Thymus (tissue), 11 donors: ENCODE measurements at regions not wholly inside any gene's neighbourhood (a gene's known extent, or its start where the extent isn't known, plus 50 kb on each side); places are given as distances from the start of the nearest gene placed in this dataset.

Source experiments
- DNase-seq, 9 donors: peaks; one replicate each; pipeline ENCODE4 v3.0.0-alpha.2; 2013; ENCODE audit warnings: low spot score in 9 of 9, low read depth in 6 of 9, missing footprints in 1 of 9
- H3K27ac ChIP-seq, 2 donors: one replicate each; pipeline ENCODE4 v1.5.1; 2013; ENCODE audit warnings: control low read depth in 1 of 2, low read depth in 1 of 2, low read length in 1 of 2, mild to moderate bottlenecking in 1 of 2, moderate library complexity in 1 of 2
- H3K27me3 ChIP-seq, 2 donors: one replicate each; pipeline ENCODE4 v1.5.1; 2013; ENCODE audit warnings: low read length in 1 of 2; ENCODE audit not compliant: control insufficient read depth in 2 of 2, insufficient read depth in 1 of 2
- H3K36me3 ChIP-seq, 2 donors: one replicate each; pipeline ENCODE4 v1.5.1; 2013; ENCODE audit warnings: low read length in 1 of 2, mild to moderate bottlenecking in 1 of 2, moderate library complexity in 1 of 2; ENCODE audit not compliant: control insufficient read depth in 2 of 2, insufficient read depth in 2 of 2
- H3K4me1 ChIP-seq, 2 donors: one replicate each; pipeline ENCODE4 v1.5.1; 2013; ENCODE audit warnings: low read length in 2 of 2; ENCODE audit not compliant: control insufficient read depth in 2 of 2, insufficient read depth in 2 of 2
- H3K4me3 ChIP-seq, 2 donors: one replicate each; pipeline ENCODE4 v1.5.1; 2013; ENCODE audit warnings: low read length in 2 of 2, control low read depth in 1 of 2, mild to moderate bottlenecking in 1 of 2
- H3K9me3 ChIP-seq, 2 donors: one replicate each; pipeline ENCODE4 v1.5.1; 2013; ENCODE audit warnings: low read length in 1 of 2, mild to moderate bottlenecking in 1 of 2; ENCODE audit not compliant: control insufficient read depth in 2 of 2, insufficient read depth in 1 of 2
- WGBS: extraction: QIAGEN DNeasy Blood & Tissue Kit; methylation state at CpG from one replicate; pipeline ENCODE4 v1.1.7; 2013; 5-methylcytosine and 5-hydroxymethylcytosine counted together
- donor health status: healthy.

DNA sequence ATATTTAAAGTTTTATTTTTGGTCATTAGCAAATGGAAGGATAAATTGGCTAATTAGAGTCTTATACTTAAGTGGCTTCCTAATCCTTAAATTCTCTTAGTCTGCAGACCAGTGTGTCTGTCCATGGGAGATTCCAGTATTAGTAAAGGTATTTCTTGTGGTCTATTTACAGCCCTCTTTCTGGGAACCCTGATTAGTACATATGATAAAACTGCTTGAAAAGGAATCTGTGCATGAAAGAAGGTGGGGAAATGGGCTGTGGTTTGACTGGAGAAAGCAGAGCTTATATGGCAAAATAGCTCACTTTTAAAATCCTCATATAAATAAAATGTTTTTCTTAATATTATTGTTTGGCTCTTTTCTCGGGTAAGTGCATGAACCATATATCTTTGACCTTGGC lies 124.5 kb upstream of the RHOBTB1 start:
- whole genome bisulfite sequencing: 94% methylated on average over 1 of the region's 1 CpG
- DNase-seq: no peak
- no peak overlapping the region for H3K27ac ChIP-seq
- no peaks in the 10 kb centered on the region for H3K36me3 ChIP-seq
- H3K4me1 ChIP-seq: no peaks in the 10 kb centered on the region
- no peaks in the 10 kb centered on the region for H3K9me3 ChIP-seq
- H3K4me3 ChIP-seq: no peak overlapping the region
- H3K27me3 ChIP-seq: no peaks in the 10 kb centered on the region

DNA sequence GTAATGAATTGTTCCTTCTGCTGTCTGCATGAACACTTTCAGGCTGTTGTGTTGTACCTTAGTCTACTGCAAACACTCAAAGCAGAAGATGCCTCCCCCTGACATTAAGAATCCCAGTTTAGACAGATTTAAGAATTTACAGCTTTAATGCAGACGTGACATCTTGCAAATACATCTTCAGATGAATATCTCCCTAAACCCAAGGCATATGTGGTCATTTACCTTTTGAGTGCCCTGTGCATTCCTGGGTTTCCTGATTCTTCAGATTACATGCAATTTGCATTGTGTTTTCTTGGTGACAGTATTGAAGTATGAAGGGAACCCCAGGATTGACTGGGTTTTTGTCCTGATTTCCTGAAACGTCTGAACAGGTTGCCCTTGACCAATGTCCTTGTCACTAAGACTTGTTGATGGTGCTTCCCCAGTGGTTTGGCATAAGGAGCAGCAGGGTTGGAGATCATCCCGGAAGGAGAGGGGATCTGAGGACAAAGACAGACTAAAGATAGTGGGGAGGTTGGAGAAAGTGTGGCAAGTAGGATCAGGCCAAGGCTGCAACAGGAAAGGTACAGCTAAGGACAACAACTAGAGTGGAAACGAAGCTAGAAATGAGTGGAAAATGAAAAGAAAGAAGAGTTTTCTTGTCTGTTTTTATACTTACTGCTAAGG lies 123.8 kb upstream of the RHOBTB1 start:
- Histone ChIP-seq H3K27ac (no peak overlapping the region), H3K27me3 (no peaks in the 10 kb centered on the region), H3K4me3 (no peak overlapping the region), H3K4me1 (no peaks in the 10 kb centered on the region), H3K9me3 (no peaks in the 10 kb centered on the region), H3K36me3 (no peaks in the 10 kb centered on the region)
- DNase-seq: no peak
- WGBS: 94% methylated on average over 4 of the region's 4 CpGs

DNA sequence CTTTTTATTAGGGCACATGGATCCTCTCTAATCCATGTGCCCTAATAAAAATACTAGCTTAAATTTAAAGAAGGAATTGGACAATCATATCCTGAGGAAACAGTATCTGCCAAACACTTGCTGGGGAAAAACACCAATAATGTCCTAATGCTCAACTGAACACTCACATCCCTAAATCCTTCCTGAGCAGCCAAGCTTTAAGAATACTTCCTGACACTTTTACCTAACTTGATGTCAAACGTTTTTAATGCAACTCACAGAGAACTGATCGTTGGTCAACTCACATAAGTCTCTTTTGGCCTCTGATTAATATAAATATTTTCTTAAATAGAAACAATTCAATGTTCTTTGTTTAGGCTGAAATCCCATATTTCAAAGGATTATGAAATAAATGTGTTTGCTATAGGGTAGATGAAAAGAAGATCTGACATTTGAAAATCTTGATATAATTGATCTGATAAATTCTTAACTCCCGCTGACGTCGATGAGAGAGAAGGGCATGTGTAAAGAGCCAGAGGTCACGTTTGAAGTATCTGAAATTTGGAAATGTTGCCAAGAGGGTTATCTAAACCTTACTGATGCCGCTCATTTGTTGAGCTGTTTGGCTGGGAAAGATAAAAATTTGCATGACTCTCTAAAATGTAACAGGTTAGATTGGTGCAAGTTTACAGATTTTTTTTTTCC lies 122.8 kb upstream of the RHOBTB1 start:
- no peak for DNase-seq
- no peaks in the 10 kb centered on the region for H3K4me1 ChIP-seq
- WGBS: 88% methylated on average over 7 of the region's 7 CpGs

DNA sequence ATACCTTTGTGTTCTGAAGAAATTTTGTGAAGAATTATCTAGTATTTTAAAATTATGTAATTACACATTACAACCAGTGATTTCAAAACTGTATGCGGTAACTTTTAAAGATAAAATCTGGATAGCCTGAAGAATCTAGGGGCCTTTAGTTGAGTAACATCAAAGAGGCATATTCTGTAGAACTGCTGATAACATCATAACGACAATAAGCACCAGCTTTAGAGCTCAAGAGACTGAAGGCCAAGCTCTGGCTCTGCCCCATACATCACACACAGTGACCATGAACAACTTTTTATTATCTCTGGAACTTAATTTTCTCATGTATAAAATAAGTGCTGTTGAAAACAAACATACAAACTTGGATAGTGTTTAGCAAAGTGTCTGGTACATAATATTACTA lies 121.1 kb upstream of the RHOBTB1 start:
- Histone ChIP-seq H3K4me1 (no peaks in the 10 kb centered on the region), H3K27ac (no peak overlapping the region), H3K9me3 (no peaks in the 10 kb centered on the region), H3K36me3 (no peaks in the 10 kb centered on the region), H3K27me3 (no peaks in the 10 kb centered on the region), H3K4me3 (no peak overlapping the region)
- 97% methylated on average over 2 of the region's 2 CpGs for WGBS
- no peak for DNase-seq

More for the DNA sequence above, 122.8 kb upstream of the RHOBTB1 start:
- Histone ChIP-seq H3K27me3 (no peaks in the 10 kb centered on the region), H3K4me3 (no peak overlapping the region), H3K27ac (no peak overlapping the region), H3K36me3 (no peaks in the 10 kb centered on the region), H3K9me3 (no peaks in the 10 kb centered on the region)

DNA sequence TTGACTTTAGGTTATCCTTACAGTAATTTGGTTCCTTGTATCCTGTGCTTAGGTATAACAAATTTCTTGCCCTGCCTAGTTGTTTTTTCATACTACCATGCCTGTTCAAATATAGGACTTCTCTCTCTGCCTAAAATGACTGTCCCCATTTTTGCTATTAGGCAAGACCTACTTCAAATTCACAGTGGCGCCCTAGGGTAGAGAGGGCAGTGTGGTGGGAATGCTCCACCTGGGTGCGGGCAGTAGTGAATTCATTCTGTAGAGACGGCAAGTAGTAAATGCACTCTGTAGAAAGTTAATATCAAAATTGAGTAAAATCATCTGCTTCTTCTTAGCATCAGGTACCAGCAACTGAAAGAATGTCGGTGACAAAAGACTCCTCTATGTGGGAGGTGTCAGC lies 120.4 kb upstream of the RHOBTB1 start:
- DNase-seq: no peak
- H3K36me3 ChIP-seq: no peaks in the 10 kb centered on the region
- 98% methylated on average over 4 of the region's 4 CpGs for WGBS

DNA sequence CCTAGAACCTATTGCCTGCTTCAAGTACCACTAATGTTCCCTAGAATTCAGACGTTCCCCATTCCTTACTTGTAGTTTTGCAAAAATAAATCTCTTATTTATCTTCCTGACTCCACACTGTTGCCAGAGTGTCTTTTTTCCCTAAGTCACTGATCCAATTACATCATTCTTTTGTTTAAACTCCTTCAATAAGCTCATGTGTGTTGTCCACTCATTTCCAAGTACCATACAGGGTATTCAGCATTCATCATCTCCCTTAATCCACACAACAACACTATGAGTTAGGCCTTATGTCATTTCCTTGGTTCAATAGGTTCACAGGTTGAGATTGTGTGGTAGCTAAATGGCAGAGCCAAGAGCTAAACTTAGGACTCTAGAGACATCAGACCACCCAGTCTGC lies 119.9 kb upstream of the RHOBTB1 start:
- WGBS: 92% methylated on average over 1 of the region's 1 CpG

More for the DNA sequence above, 120.4 kb upstream of the RHOBTB1 start:
- Histone ChIP-seq H3K27ac (no peak overlapping the region), H3K4me1 (no peaks in the 10 kb centered on the region), H3K27me3 (no peaks in the 10 kb centered on the region), H3K9me3 (no peaks in the 10 kb centered on the region), H3K4me3 (no peak overlapping the region)

DNA sequence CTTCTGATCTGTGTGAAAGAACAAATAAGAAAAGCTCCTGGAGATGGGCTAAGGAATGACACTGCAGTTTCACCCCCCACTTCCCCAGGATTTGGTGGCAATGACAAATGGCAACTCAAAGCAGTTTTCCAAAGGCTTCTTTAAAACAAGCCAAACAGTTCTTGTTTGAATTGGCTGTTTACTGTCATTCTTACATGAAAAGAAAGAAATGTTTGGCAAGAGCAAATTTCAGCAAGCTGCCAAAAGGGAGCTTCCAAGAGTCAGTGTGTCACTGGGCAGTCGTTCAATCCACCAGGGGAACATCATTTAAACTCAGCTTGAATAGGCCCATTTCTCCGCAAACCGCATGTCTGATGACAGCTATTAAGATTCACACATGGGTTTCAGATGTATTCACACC lies 119.0 kb upstream of the RHOBTB1 start:
- H3K4me1 ChIP-seq: no peaks in the 10 kb centered on the region
- H3K9me3 ChIP-seq: no peaks in the 10 kb centered on the region
- no peak for DNase-seq
- 94% methylated on average over 3 of the region's 3 CpGs for WGBS
- H3K36me3 ChIP-seq: no peaks in the 10 kb centered on the region
- H3K27me3 ChIP-seq: no peaks in the 10 kb centered on the region
- H3K4me3 ChIP-seq: no peak overlapping the region
- no peak overlapping the region for H3K27ac ChIP-seq

More for the DNA sequence above, 119.9 kb upstream of the RHOBTB1 start:
- Histone ChIP-seq H3K4me3 (no peak overlapping the region), H3K4me1 (no peaks in the 10 kb centered on the region), H3K27ac (no peak overlapping the region), H3K27me3 (no peaks in the 10 kb centered on the region), H3K9me3 (no peaks in the 10 kb centered on the region), H3K36me3 (no peaks in the 10 kb centered on the region)
- DNase-seq: no peak

DNA sequence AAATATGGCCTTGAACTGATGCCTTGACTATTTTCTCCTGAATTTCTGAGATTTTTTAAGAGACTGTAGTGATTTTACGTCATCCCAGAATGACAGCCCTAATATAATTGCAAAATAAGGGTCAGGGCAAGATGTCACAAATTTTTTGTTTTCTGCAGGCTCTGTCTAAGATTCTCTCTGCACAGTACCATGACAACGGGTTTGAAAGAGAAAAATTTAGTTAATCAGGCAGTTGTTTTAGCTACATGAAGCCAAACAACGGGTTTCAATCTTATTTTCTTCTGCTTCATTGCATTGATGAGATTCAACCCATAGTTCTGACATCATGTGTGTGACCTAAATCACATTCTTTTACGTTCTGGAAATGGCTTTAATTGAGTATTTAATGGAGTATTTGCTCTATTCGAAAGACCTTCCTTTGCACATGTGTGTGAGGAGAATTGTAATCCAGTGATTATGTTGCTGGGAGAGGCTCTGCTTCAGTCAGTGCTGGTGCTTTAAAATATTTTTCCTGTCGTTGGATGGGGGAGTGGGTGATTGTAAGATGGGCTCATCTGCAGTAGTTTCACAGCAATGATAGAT lies 118.0 kb upstream of the RHOBTB1 start:
- H3K9me3 ChIP-seq: no peaks in the 10 kb centered on the region
- H3K36me3 ChIP-seq: no peaks in the 10 kb centered on the region
- 91% methylated on average over 6 of the region's 6 CpGs for WGBS
- DNase-seq: no peak
- no peak overlapping the region for H3K4me3 ChIP-seq
- no peak overlapping the region for H3K27ac ChIP-seq
- H3K4me1 ChIP-seq: no peaks in the 10 kb centered on the region
- no peaks in the 10 kb centered on the region for H3K27me3 ChIP-seq

DNA sequence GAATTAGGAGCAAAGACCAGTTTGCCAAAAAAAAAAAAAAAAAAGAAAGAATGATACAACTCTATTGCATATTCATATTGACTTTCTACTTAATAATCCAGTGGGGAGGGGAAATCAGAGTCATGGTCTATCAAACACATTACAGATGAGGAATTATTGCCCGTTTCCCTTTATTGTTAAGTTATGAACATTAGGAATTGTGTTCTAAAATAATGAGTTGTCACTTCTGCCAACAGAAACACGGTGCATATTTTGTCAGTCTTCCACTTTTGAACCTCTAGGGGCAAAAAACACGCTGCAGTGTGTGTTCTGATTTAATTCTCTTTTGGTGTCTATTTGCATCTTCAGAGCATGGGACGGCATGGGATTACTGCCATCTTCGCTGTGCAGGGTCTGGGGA lies 115.7 kb upstream of the RHOBTB1 start:
- H3K4me3 ChIP-seq: no peak overlapping the region
- H3K9me3 ChIP-seq: no peaks in the 10 kb centered on the region
- H3K36me3 ChIP-seq: no peaks in the 10 kb centered on the region
- no peak overlapping the region for H3K27ac ChIP-seq
- no peaks in the 10 kb centered on the region for H3K4me1 ChIP-seq
- no peaks in the 10 kb centered on the region for H3K27me3 ChIP-seq
- WGBS: 95% methylated on average over 5 of the region's 5 CpGs
- no peak for DNase-seq
